Endothelial cell (in vitro differentiated cells): ENCODE measurements at regions not wholly inside any gene's neighbourhood (a gene's known extent, or its start where the extent isn't known, plus 50 kb on each side); places are given as distances from the start of the nearest gene placed in this dataset.

Source experiments
- DNase-seq: peaks from one replicate; pipeline ENCODE4 v3.0.0; 2021; ENCODE audit warnings: low spot score
- H3K27ac Mint-ChIP-seq: one replicate; pipeline ENCODE4 v1.8.0; 2021; ENCODE audit warnings: mixed read lengths, inconsistent platforms; ENCODE audit not compliant: unreplicated experiment
- H3K27me3 Mint-ChIP-seq: one replicate; pipeline ENCODE4 v1.8.0; 2021; ENCODE audit warnings: mild to moderate bottlenecking, moderate library complexity, mixed read lengths, inconsistent platforms; ENCODE audit not compliant: unreplicated experiment
- H3K36me3 Mint-ChIP-seq: one replicate; pipeline ENCODE4 v1.8.0; 2021; ENCODE audit warnings: mild to moderate bottlenecking, low read depth, mixed read lengths, inconsistent platforms; ENCODE audit not compliant: unreplicated experiment
- H3K4me1 Mint-ChIP-seq: one replicate; pipeline ENCODE4 v1.8.0; 2021; ENCODE audit warnings: mild to moderate bottlenecking, mixed read lengths, inconsistent platforms; ENCODE audit not compliant: unreplicated experiment
- H3K4me3 Mint-ChIP-seq: one replicate; pipeline ENCODE4 v1.8.0; 2021; ENCODE audit warnings: mild to moderate bottlenecking, mixed read lengths, inconsistent platforms; ENCODE audit not compliant: unreplicated experiment
- H3K9me3 Mint-ChIP-seq: one replicate; pipeline ENCODE4 v1.8.0; 2021; ENCODE audit warnings: mixed read lengths, inconsistent platforms; ENCODE audit not compliant: unreplicated experiment
- TF ChIP-seq, protein P1 (sequence below): fragments of 200-600 bp; sonication (generic); IDR thresholded peaks from one replicate; pipeline ENCODE4 v1.5.0; 2021; ENCODE audit warnings: antibody characterized with exemption; ENCODE audit not compliant: unreplicated experiment

DNA sequence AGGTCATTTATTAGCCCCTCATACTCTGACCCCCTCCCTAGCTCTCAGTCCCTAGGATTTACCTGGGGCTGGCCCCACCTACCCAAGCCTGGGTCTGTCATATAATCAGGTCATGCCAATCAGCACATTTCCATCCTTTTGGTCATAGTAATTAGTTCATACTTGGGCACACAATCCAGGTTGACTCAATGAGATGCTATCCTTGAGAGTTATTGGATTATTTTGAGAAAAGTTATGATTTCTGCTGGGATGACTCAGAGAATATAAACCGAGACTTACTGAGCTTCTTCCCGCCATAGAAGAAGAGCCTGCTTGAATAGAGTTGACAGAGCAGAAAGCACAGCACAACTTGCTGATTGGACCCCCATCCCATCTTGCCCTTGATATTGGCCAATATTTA is 331.5 kb downstream of the CBLN1 start:
- Mint-ChIP-seq H3K4me1 (no peaks in the 10 kb centered on the region), H3K27ac (no peak overlapping the region), H3K27me3 (peaks cover 2% of the 10 kb centered on the region), H3K4me3 (no peak overlapping the region), H3K36me3 (no peaks in the 10 kb centered on the region), H3K9me3 (no peaks in the 10 kb centered on the region)
- no peak for DNase-seq
- TF ChIP-seq, protein P1, sequence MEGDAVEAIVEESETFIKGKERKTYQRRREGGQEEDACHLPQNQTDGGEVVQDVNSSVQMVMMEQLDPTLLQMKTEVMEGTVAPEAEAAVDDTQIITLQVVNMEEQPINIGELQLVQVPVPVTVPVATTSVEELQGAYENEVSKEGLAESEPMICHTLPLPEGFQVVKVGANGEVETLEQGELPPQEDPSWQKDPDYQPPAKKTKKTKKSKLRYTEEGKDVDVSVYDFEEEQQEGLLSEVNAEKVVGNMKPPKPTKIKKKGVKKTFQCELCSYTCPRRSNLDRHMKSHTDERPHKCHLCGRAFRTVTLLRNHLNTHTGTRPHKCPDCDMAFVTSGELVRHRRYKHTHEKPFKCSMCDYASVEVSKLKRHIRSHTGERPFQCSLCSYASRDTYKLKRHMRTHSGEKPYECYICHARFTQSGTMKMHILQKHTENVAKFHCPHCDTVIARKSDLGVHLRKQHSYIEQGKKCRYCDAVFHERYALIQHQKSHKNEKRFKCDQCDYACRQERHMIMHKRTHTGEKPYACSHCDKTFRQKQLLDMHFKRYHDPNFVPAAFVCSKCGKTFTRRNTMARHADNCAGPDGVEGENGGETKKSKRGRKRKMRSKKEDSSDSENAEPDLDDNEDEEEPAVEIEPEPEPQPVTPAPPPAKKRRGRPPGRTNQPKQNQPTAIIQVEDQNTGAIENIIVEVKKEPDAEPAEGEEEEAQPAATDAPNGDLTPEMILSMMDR = no peak

DNA sequence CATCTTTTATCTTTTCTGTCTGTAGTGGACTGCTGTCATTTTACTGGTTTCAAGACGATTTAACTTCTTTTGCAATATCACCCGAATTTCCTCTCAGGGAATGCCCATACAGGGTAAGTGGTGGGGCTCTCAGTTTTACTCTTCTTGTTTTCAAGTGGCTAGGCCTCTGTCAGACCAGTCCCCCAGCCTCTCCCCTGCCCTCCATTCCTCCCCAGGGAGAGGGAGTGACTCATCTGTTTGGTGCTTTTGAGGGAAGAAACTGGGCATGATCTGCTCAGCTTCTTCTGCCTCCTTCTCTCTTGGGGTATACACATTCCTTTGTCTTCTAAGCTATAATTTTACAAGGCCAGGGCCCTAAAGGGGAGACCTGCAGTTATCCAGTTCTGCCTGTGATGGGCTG is 332.0 kb downstream of the CBLN1 start:
- no peak overlapping the region for H3K4me3 Mint-ChIP-seq
- DNase-seq = no peak
- peaks cover under 1% of the 10 kb centered on the region for H3K4me1 Mint-ChIP-seq
- H3K27me3 Mint-ChIP-seq = peaks cover 2% of the 10 kb centered on the region
- H3K36me3 Mint-ChIP-seq = no peaks in the 10 kb centered on the region
- H3K27ac Mint-ChIP-seq = no peak overlapping the region
- H3K9me3 Mint-ChIP-seq = no peaks in the 10 kb centered on the region
- TF ChIP-seq, protein P1 = no peak

DNA sequence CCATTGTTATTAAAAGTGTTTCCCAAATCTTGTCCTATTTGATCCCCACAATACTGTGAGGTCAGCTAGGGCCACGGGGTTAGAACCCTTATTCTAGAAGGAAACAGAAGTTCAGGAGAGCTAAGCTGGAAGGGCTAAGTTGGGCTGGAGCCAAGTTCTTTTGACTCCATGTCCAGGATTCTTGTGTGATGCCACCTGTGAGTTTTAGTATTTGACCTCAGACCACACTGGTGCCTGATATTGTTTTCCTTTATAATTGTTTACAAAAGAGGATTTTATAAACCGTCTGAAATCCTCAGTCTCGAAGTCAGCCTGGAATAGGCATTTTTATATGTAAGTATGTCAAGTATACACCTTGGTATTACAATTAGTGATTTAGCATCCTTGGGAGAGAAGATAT is 332.7 kb downstream of the CBLN1 start:
- TF ChIP-seq, protein P1 = no peak
- H3K27ac Mint-ChIP-seq = no peak overlapping the region
- no peaks in the 10 kb centered on the region for H3K9me3 Mint-ChIP-seq
- DNase-seq = no peak
- no peak overlapping the region for H3K4me3 Mint-ChIP-seq
- peaks cover 5% of the 10 kb centered on the region for H3K4me1 Mint-ChIP-seq
- peaks cover 3% of the 10 kb centered on the region for H3K27me3 Mint-ChIP-seq
- no peaks in the 10 kb centered on the region for H3K36me3 Mint-ChIP-seq

- no peaks in the 10 kb centered on the region for H3K9me3 Mint-ChIP-seq
Measured at GRCh38 chr16:48947371-48947713, 334.3 kb downstream of the CBLN1 start.

GRCh38 chr16:48946686-48947370 is 334.8 kb downstream of the CBLN1 start:
- Mint-ChIP-seq H3K27me3 (peaks cover 3% of the 10 kb centered on the region), H3K27ac (no peak overlapping the region), H3K36me3 (no peaks in the 10 kb centered on the region), H3K9me3 (no peaks in the 10 kb centered on the region), H3K4me3 (no peak overlapping the region), H3K4me1 (peaks cover 5% of the 10 kb centered on the region)
- DNase-seq = no peak
- TF ChIP-seq, protein P1 = no peak

More at GRCh38 chr16:48947371-48947713, 334.3 kb downstream of the CBLN1 start:
- Mint-ChIP-seq H3K4me1 (peaks cover 5% of the 10 kb centered on the region), H3K36me3 (no peaks in the 10 kb centered on the region), H3K27ac (no peak overlapping the region), H3K27me3 (peaks cover 3% of the 10 kb centered on the region), H3K4me3 (no peak overlapping the region)
- no peak for DNase-seq
- TF ChIP-seq, protein P1 = no peak
